Loucy (cell line): ENCODE measurements at regions not wholly inside any gene's neighbourhood (a gene's known extent, or its start where the extent isn't known, plus 50 kb on each side); places are given as distances from the start of the nearest gene placed in this dataset.

Experiments
- H2AFZ ChIP-seq: fragments of 200-600 bp; sonication (generic); 2 replicates; pipeline ENCODE4 v1.6.0; 2016; ENCODE audit warnings: antibody characterized with exemption, mild to moderate bottlenecking, low read length, moderate library complexity
- H3F3A ChIP-seq: fragments of 200-600 bp; 2 replicates; pipeline ENCODE4 v1.6.0; 2016; ENCODE audit warnings: antibody characterized with exemption, low read depth, mild to moderate bottlenecking
- H3K27me3 ChIP-seq: fragments of 200-600 bp; sonication (generic); 2 replicates; pipeline ENCODE4 v1.6.1; 2014; ENCODE audit warnings: low read length, mild to moderate bottlenecking; ENCODE audit not compliant: insufficient read depth, poor library complexity, severe bottlenecking
- H3K36me3 ChIP-seq: fragments of 200-600 bp; sonication (generic); 2 replicates; pipeline ENCODE4 v1.6.1; 2016; ENCODE audit warnings: low read length; ENCODE audit not compliant: insufficient read depth
- H3K4me1 ChIP-seq: fragments of 200-600 bp; sonication (generic); 2 replicates; pipeline ENCODE4 v1.5.1; 2014; ENCODE audit warnings: low read length, mild to moderate bottlenecking; ENCODE audit not compliant: insufficient read depth, poor library complexity, severe bottlenecking
- H3K4me2 ChIP-seq: fragments of 200-600 bp; sonication (generic); 2 replicates; pipeline ENCODE4 v1.6.0; 2014; ENCODE audit warnings: antibody characterized with exemption, low read length, low read depth, mild to moderate bottlenecking; ENCODE audit not compliant: poor library complexity, severe bottlenecking
- H3K4me3 ChIP-seq: fragments of 200-600 bp; sonication (generic); 2 replicates; pipeline ENCODE4 v1.5.1; 2014; ENCODE audit warnings: low read length, mild to moderate bottlenecking, mixed read lengths; ENCODE audit not compliant: poor library complexity, severe bottlenecking
- H3K79me2 ChIP-seq: fragments of 200-600 bp; sonication (generic); 2 replicates; pipeline ENCODE4 v1.6.1; 2014; ENCODE audit warnings: low read length; ENCODE audit not compliant: insufficient read depth
- H3K9ac ChIP-seq: fragments of 200-600 bp; sonication (generic); 2 replicates; pipeline ENCODE4 v1.6.0; 2014; ENCODE audit warnings: mild to moderate bottlenecking, low read depth, low read length, moderate library complexity; ENCODE audit not compliant: poor library complexity, severe bottlenecking
- H3K9me2 ChIP-seq: fragments of 200-600 bp; sonication (generic); replicated peaks from 2 replicates; pipeline ENCODE4 v1.6.1; 2016; ENCODE audit warnings: low read depth, low read length, mixed read lengths
- H3K9me3 ChIP-seq: fragments of 200-600 bp; sonication (generic); 2 replicates; pipeline ENCODE4 v1.6.1; 2014; ENCODE audit warnings: mild to moderate bottlenecking, antibody characterized with exemption, low read length, low read depth; ENCODE audit not compliant: insufficient read depth
- H4K20me1 ChIP-seq: fragments of 200-600 bp; sonication (generic); 2 replicates; pipeline ENCODE4 v1.6.0; 2014; ENCODE audit warnings: antibody characterized with exemption, low read length, mild to moderate bottlenecking; ENCODE audit not compliant: insufficient read depth, poor library complexity, severe bottlenecking
- CTCF ChIP-seq: fragments of 200-600 bp; sonication (generic); conservative IDR thresholded peaks from 2 replicates; pipeline ENCODE4 v1.5.1; 2014; ENCODE audit warnings: mild to moderate bottlenecking, antibody characterized with exemption, low read length
- EZH2phosphoT487 ChIP-seq: fragments of 200-600 bp; IDR thresholded peaks from 2 replicates; pipeline ENCODE4 v1.6.1; 2018; ENCODE audit warnings: antibody characterized with exemption, mild to moderate bottlenecking, moderate library complexity, borderline replicate concordance

DNA sequence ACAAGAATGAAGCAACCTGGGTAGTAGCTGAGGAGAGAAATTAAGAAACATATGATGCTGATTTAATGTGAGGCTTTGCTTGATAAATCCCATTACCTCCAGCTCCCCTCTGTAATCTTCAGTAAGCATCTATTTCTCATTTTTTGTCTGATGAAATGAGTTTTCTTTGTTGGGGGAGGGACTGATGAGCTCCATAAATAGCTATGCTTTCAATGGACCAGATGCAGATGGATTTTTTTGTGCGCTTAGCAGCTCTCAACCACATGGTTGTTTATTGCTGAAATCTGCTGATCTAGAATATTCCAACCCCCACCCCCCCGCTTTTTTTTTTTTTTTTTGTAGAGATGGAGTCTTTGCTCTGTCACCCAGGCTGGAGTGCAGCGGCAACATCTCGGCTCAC lies 1082.0 kb downstream of the RAPGEF2 start:
- no peaks in the 10 kb centered on the region for H3K4me1 ChIP-seq
- no peaks in the 10 kb centered on the region for H3K9me2 ChIP-seq
- H3K9me3 ChIP-seq = no peaks in the 10 kb centered on the region
- no peaks in the 10 kb centered on the region for H3K79me2 ChIP-seq
- H3F3A ChIP-seq = no peaks in the 10 kb centered on the region
- no peak for TF ChIP-seq EZH2phosphoT487
- no peak for TF ChIP-seq CTCF
- H3K9ac ChIP-seq = no peak overlapping the region
- H2AFZ ChIP-seq = no peak overlapping the region
- no peak overlapping the region for H3K4me3 ChIP-seq
- H3K4me2 ChIP-seq = no peak overlapping the region
- no peaks in the 10 kb centered on the region for H3K36me3 ChIP-seq
- H4K20me1 ChIP-seq = no peaks in the 10 kb centered on the region
- H3K27me3 ChIP-seq = no peaks in the 10 kb centered on the region

DNA sequence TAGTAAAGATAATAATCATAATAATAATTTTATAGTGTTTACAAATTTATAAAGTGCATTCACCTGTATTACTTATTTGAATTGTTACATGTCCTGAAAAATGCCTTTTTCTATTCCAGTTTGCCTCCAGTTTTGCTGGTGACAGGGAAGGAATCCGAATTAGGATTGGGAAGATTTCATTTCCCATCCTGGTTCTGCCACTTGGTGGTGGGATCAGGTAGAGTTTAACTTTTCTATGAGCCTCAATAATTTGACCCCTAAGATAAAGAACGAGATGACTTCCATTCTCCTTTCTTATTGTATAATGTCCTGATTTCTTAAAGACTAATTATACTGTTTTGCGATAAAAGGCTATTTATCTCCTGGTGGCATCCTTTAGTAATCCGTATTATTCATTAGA lies 1090.9 kb downstream of the RAPGEF2 start:
- Histone ChIP-seq H3K4me3 (no peak overlapping the region), H3F3A (no peaks in the 10 kb centered on the region), H3K27me3 (no peaks in the 10 kb centered on the region), H3K9me3 (no peaks in the 10 kb centered on the region), H3K9ac (no peak overlapping the region), H3K4me2 (no peak overlapping the region), H3K36me3 (no peaks in the 10 kb centered on the region), H4K20me1 (no peaks in the 10 kb centered on the region), H2AFZ (no peak overlapping the region), H3K79me2 (no peaks in the 10 kb centered on the region), H3K9me2 (no peaks in the 10 kb centered on the region), H3K4me1 (no peaks in the 10 kb centered on the region)
- TF ChIP-seq EZH2phosphoT487 (no peak), CTCF (no peak)

DNA sequence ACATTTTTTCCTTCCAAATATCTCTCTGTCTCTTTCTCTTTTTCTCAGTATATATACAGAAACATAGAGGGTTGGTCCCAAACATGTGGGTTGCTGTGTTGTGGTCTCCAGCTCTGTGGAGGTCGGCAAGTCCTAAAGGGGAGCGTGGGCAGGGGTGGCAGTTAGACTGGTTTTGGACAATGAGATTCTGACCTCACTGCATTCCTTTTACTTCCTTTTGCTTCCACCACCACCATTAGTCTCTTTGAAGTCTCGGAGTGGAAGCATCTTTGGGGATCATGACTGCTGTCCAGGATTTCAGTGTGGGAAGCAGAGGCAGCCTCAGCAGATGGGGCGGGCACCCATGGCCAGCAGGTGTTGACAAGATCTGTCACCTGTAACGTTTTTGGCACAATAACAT lies 1091.8 kb downstream of the RAPGEF2 start:
- TF ChIP-seq EZH2phosphoT487 (no peak), CTCF (no peak)
- H3K9me2 ChIP-seq = no peaks in the 10 kb centered on the region
- H3K9me3 ChIP-seq = no peaks in the 10 kb centered on the region
- no peak overlapping the region for H2AFZ ChIP-seq
- no peaks in the 10 kb centered on the region for H3K27me3 ChIP-seq
- H3K4me2 ChIP-seq = no peak overlapping the region
- H3K79me2 ChIP-seq = no peaks in the 10 kb centered on the region
- no peak overlapping the region for H3K9ac ChIP-seq
- H3K4me1 ChIP-seq = no peaks in the 10 kb centered on the region
- H4K20me1 ChIP-seq = no peaks in the 10 kb centered on the region
- no peaks in the 10 kb centered on the region for H3F3A ChIP-seq
- H3K4me3 ChIP-seq = no peak overlapping the region
- H3K36me3 ChIP-seq = no peaks in the 10 kb centered on the region
